ENCODE measurements at regions not wholly inside any gene's neighbourhood (a gene's known extent, or its start where the extent isn't known, plus 50 kb on each side); places are given as distances from the start of the nearest gene placed in this dataset.

DNA sequence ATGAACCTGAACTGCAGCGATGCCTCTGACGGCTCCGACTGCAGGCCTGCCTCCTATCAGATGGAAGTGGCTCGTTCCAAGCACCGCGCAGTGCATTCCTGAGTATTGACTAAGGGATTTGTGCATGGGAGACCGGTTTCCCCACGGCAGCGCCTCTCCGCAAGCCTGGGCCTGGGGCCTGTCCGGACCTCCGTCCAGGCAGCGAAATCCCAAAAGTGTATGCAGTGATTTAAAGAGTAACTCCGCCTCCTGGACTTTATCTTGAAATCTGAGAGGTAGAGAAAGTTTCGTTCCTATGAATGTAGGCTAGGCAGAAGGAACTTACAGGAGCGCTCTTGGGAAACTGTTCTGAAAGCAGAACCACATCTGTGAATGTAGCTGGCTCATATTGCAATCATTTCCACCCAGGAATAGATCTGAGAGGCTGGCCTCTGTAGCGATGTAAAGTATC is 106.2 kb upstream of the CELF2 start:
- H3K36me3 ChIP-seq (ENCODE audit: insufficient read depth, low read length): no peaks in the 10 kb centered on the region
- H3K4me3 Mint-ChIP-seq (ENCODE audit: unreplicated experiment): no peak overlapping the region
- H3K4me3 ChIP-seq (ENCODE audit: insufficient read depth, low read depth, low read length): peak overlapping the region; percentile 45
- FAIRE-seq: peak; percentile 69
- H2AFZ ChIP-seq (ENCODE audit: low read depth, low read length): peak overlapping the region; percentile 76
- no peaks in the 10 kb centered on the region for H4K20me1 ChIP-seq (ENCODE audit: insufficient read depth, low read length)
- no peaks in the 10 kb centered on the region for H3K9me3 Mint-ChIP-seq (ENCODE audit: unreplicated experiment)
- H3K27ac ChIP-seq (ENCODE audit: low read depth, low read length): peak overlapping the region; percentile 77
- no peaks in the 10 kb centered on the region for H3K9me3 ChIP-seq (ENCODE audit: insufficient read depth, low read depth, low read length)
- DNase-seq (ENCODE audit: low read depth): peak; percentile 96
- peaks cover 6% of the 10 kb centered on the region for H3K4me1 Mint-ChIP-seq (ENCODE audit: low read depth, unreplicated experiment)
- peak overlapping the region; percentile 81 for H3K9ac ChIP-seq (ENCODE audit: low read length)
- TF ChIP-seq EZH2 (IDR thresholded peaks at IDR 0.05; ENCODE audit: insufficient read depth, low read length): no peak
- TF ChIP-seq, protein P1, sequence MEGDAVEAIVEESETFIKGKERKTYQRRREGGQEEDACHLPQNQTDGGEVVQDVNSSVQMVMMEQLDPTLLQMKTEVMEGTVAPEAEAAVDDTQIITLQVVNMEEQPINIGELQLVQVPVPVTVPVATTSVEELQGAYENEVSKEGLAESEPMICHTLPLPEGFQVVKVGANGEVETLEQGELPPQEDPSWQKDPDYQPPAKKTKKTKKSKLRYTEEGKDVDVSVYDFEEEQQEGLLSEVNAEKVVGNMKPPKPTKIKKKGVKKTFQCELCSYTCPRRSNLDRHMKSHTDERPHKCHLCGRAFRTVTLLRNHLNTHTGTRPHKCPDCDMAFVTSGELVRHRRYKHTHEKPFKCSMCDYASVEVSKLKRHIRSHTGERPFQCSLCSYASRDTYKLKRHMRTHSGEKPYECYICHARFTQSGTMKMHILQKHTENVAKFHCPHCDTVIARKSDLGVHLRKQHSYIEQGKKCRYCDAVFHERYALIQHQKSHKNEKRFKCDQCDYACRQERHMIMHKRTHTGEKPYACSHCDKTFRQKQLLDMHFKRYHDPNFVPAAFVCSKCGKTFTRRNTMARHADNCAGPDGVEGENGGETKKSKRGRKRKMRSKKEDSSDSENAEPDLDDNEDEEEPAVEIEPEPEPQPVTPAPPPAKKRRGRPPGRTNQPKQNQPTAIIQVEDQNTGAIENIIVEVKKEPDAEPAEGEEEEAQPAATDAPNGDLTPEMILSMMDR (IDR thresholded peaks at IDR 0.05; ENCODE audit: insufficient read depth, low read depth, low read length): no peak
- H3K27ac Mint-ChIP-seq (ENCODE audit: unreplicated experiment): peak overlapping the region; percentile 64
- no peaks in the 10 kb centered on the region for H3K36me3 Mint-ChIP-seq (ENCODE audit: low read depth, unreplicated experiment)
- H3K27me3 ChIP-seq (ENCODE audit: insufficient read depth, low read length): no peaks in the 10 kb centered on the region
- H3K4me1 ChIP-seq (ENCODE audit: insufficient read depth, low read length): peaks cover 11% of the 10 kb centered on the region
- no peaks in the 10 kb centered on the region for H3K79me2 ChIP-seq (ENCODE audit: insufficient read depth, low read length)
- no peaks in the 10 kb centered on the region for H3K27me3 Mint-ChIP-seq (ENCODE audit: low read depth, unreplicated experiment)
- peak overlapping the region; percentile 81 for H3K4me2 ChIP-seq (ENCODE audit: low read length)

DNA sequence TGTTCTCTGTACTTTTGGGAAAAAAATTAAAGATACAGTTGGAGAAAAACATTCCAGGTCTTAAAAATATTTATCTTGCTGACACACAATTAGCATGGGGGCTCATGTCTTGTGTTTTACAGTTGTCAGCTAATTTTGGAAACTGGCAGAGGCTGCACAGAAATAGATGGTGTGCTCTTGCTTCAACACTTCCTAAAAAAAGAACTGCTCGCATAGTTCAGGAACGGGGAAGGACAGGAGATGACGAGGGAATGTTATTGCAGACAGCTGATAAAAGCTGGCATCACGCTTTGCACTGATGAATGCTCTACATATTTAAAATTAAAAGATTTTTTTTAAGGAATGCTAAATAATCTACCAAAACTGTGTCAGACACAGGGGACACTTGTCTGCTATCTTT is 103.5 kb upstream of the CELF2 start:
- no peak overlapping the region for H2AFZ ChIP-seq (ENCODE audit: low read depth, low read length)
- no peak overlapping the region for H3K4me3 ChIP-seq (ENCODE audit: insufficient read depth, low read depth, low read length)
- no peaks in the 10 kb centered on the region for H4K20me1 ChIP-seq (ENCODE audit: insufficient read depth, low read length)
- Mint-ChIP-seq H3K4me1 (ENCODE audit: low read depth, unreplicated experiment) (peaks cover 6% of the 10 kb centered on the region), H3K4me3 (ENCODE audit: unreplicated experiment) (no peak overlapping the region), H3K27me3 (ENCODE audit: low read depth, unreplicated experiment) (no peaks in the 10 kb centered on the region), H3K27ac (ENCODE audit: unreplicated experiment) (no peak overlapping the region), H3K36me3 (ENCODE audit: low read depth, unreplicated experiment) (no peaks in the 10 kb centered on the region), H3K9me3 (ENCODE audit: unreplicated experiment) (no peaks in the 10 kb centered on the region)
- H3K4me1 ChIP-seq (ENCODE audit: insufficient read depth, low read length): peaks cover 11% of the 10 kb centered on the region
- TF ChIP-seq, protein P1 (IDR thresholded peaks at IDR 0.05; ENCODE audit: insufficient read depth, low read depth, low read length): no peak
- no peak for TF ChIP-seq EZH2 (IDR thresholded peaks at IDR 0.05; ENCODE audit: insufficient read depth, low read length)
- DNase-seq (ENCODE audit: low read depth) (no peak), FAIRE-seq (no peak)
- H3K9me3 ChIP-seq (ENCODE audit: insufficient read depth, low read depth, low read length): no peaks in the 10 kb centered on the region
- no peaks in the 10 kb centered on the region for H3K79me2 ChIP-seq (ENCODE audit: insufficient read depth, low read length)
- no peak overlapping the region for H3K4me2 ChIP-seq (ENCODE audit: low read length)
- H3K27ac ChIP-seq (ENCODE audit: low read depth, low read length): no peak overlapping the region
- no peaks in the 10 kb centered on the region for H3K27me3 ChIP-seq (ENCODE audit: insufficient read depth, low read length)
- H3K9ac ChIP-seq (ENCODE audit: low read length): no peak overlapping the region
- H3K36me3 ChIP-seq (ENCODE audit: insufficient read depth, low read length): no peaks in the 10 kb centered on the region

DNA sequence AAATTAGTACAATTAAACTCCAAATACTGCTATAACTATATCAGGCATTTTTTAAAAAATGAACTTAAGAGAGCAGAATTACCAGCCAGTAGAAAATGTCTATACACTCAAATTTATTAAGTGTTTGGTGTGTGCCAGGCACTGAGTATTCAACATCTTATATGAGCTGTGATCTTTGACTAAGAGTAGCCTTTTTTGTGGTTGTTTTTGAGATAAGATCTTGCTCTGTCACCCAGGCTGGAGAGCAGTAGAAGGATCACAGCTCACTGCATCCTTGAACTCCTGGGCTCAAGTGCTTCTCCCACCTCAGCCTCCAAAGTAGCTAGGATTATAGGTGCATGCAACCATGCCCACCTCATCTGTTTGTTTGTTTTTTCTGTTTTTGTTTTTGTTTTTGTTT is 102.5 kb upstream of the CELF2 start:
- no peak overlapping the region for H2AFZ ChIP-seq (ENCODE audit: low read depth, low read length)
- H3K27ac ChIP-seq (ENCODE audit: low read depth, low read length): no peak overlapping the region
- no peaks in the 10 kb centered on the region for H3K9me3 Mint-ChIP-seq (ENCODE audit: unreplicated experiment)
- no peaks in the 10 kb centered on the region for H3K27me3 ChIP-seq (ENCODE audit: insufficient read depth, low read length)
- H3K4me1 ChIP-seq (ENCODE audit: insufficient read depth, low read length): peaks cover 11% of the 10 kb centered on the region
- no peaks in the 10 kb centered on the region for H3K79me2 ChIP-seq (ENCODE audit: insufficient read depth, low read length)
- TF ChIP-seq, protein P1 (IDR thresholded peaks at IDR 0.05; ENCODE audit: insufficient read depth, low read depth, low read length): no peak
- TF ChIP-seq EZH2 (IDR thresholded peaks at IDR 0.05; ENCODE audit: insufficient read depth, low read length): no peak
- H3K36me3 ChIP-seq (ENCODE audit: insufficient read depth, low read length): no peaks in the 10 kb centered on the region
- no peak overlapping the region for H3K9ac ChIP-seq (ENCODE audit: low read length)
- no peak overlapping the region for H3K4me3 ChIP-seq (ENCODE audit: insufficient read depth, low read depth, low read length)
- FAIRE-seq (no peak), DNase-seq (ENCODE audit: low read depth) (no peak)
- peaks cover 6% of the 10 kb centered on the region for H3K4me1 Mint-ChIP-seq (ENCODE audit: low read depth, unreplicated experiment)
- no peak overlapping the region for H3K27ac Mint-ChIP-seq (ENCODE audit: unreplicated experiment)
- no peaks in the 10 kb centered on the region for H3K27me3 Mint-ChIP-seq (ENCODE audit: low read depth, unreplicated experiment)
- no peak overlapping the region for H3K4me3 Mint-ChIP-seq (ENCODE audit: unreplicated experiment)
- H4K20me1 ChIP-seq (ENCODE audit: insufficient read depth, low read length): no peaks in the 10 kb centered on the region
- no peaks in the 10 kb centered on the region for H3K36me3 Mint-ChIP-seq (ENCODE audit: low read depth, unreplicated experiment)
- H3K4me2 ChIP-seq (ENCODE audit: low read length): no peak overlapping the region
- no peaks in the 10 kb centered on the region for H3K9me3 ChIP-seq (ENCODE audit: insufficient read depth, low read depth, low read length)
